HEK293 (cell line): ENCODE measurements at regions not wholly inside any gene's neighbourhood (a gene's known extent, or its start where the extent isn't known, plus 50 kb on each side); places are given as distances from the start of the nearest gene placed in this dataset.

Experiments
- HOXC10 ChIP-seq: sonication (generic); formaldehyde crosslinking; IDR thresholded peaks from 2 replicates; pipeline ENCODE4 v1.8.1; 2023; ENCODE audit warnings: mild to moderate bottlenecking, missing genetic modification reagents
- PRDM1 ChIP-seq: fragments of 450-650 bp; formaldehyde crosslinking; IDR thresholded peaks from 2 replicates; pipeline ENCODE4; 2016; ENCODE audit warnings: missing biosample characterization, missing genetic modification characterization
- YY1 ChIP-seq: fragments of 450-650 bp; formaldehyde crosslinking; IDR thresholded peaks from 2 replicates; pipeline ENCODE4 v1.5.1; 2018; ENCODE audit warnings: missing biosample characterization, missing genetic modification characterization
- ZNF214 ChIP-seq: fragments of 450-650 bp; formaldehyde crosslinking; IDR thresholded peaks from 2 replicates; pipeline ENCODE4 v1.5.1; 2017; ENCODE audit warnings: missing biosample characterization, mild to moderate bottlenecking, missing genetic modification characterization, borderline replicate concordance
- ZSCAN16 ChIP-seq: fragments of 450-650 bp; formaldehyde crosslinking; IDR thresholded peaks from 2 replicates; pipeline ENCODE4 v1.5.1; 2016; ENCODE audit warnings: missing biosample characterization, missing genetic modification characterization
- TF ChIP-seq, protein P1 (sequence below): fragments of 450-650 bp; formaldehyde crosslinking; IDR thresholded peaks from 2 replicates; pipeline ENCODE4 v1.5.1; 2016; ENCODE audit warnings: missing biosample characterization, missing genetic modification characterization
- TF ChIP-seq, protein P2 (sequence below): fragments of 450-650 bp; formaldehyde crosslinking; IDR thresholded peaks from 2 replicates; pipeline ENCODE4 v1.5.1; 2016; ENCODE audit warnings: missing biosample characterization, missing genetic modification characterization, borderline replicate concordance

DNA sequence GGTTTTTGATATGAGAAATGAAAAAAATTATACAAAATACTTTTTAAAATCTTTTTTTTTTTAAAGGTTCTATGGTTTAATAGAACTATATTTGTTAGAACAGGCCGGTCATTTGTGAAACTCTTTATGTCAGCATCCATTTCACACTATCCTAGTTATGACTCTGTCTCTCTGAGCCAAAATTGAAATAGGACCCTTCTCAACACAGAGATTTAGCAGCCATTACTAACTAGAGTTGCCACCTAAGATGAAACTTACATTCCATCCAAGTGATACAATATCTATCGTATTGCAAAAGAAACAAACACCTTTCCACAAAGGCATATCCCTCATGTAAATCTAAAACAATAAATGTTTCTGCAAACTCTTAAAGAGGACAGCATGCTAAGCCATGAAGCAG lies 249.8 kb downstream of the CDH11 start:
- TF ChIP-seq PRDM1 (tag by site-specific recombination) (no peak), ZSCAN16 (tag by site-specific recombination) (no peak), ZNF214 (no peak), YY1 (tag by site-specific recombination) (no peak), HOXC10 (CRISPR knock-in tag) (no peak)
- TF ChIP-seq, protein P1, sequence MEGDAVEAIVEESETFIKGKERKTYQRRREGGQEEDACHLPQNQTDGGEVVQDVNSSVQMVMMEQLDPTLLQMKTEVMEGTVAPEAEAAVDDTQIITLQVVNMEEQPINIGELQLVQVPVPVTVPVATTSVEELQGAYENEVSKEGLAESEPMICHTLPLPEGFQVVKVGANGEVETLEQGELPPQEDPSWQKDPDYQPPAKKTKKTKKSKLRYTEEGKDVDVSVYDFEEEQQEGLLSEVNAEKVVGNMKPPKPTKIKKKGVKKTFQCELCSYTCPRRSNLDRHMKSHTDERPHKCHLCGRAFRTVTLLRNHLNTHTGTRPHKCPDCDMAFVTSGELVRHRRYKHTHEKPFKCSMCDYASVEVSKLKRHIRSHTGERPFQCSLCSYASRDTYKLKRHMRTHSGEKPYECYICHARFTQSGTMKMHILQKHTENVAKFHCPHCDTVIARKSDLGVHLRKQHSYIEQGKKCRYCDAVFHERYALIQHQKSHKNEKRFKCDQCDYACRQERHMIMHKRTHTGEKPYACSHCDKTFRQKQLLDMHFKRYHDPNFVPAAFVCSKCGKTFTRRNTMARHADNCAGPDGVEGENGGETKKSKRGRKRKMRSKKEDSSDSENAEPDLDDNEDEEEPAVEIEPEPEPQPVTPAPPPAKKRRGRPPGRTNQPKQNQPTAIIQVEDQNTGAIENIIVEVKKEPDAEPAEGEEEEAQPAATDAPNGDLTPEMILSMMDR (tag by site-specific recombination) = no peak
- TF ChIP-seq, protein P2, sequence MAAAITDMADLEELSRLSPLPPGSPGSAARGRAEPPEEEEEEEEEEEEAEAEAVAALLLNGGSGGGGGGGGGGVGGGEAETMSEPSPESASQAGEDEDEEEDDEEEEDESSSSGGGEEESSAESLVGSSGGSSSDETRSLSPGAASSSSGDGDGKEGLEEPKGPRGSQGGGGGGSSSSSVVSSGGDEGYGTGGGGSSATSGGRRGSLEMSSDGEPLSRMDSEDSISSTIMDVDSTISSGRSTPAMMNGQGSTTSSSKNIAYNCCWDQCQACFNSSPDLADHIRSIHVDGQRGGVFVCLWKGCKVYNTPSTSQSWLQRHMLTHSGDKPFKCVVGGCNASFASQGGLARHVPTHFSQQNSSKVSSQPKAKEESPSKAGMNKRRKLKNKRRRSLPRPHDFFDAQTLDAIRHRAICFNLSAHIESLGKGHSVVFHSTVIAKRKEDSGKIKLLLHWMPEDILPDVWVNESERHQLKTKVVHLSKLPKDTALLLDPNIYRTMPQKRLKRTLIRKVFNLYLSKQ (tag by site-specific recombination) = no peak
